ENCODE measurements at regions not wholly inside any gene's neighbourhood (a gene's known extent, or its start where the extent isn't known, plus 50 kb on each side); places are given as distances from the start of the nearest gene placed in this dataset.
"Not testable (repeated sequence)": the region's sequence is repeated elsewhere in the genome, so short reads cannot be mapped to it uniquely, and the experiment has no call there.

GRCh38 chr2:42978887-42979415, 186.6 kb upstream of the HAAO start:
- DNase-seq (ENCODE audit: low read depth in 2 of 2) = no peak

- DNase-seq (ENCODE audit: low read depth in 2 of 2) = no peak
Measured at GRCh38 chr2:42978175-42978886, 185.9 kb upstream of the HAAO start.

- DNase-seq (ENCODE audit: low read depth in 2 of 2) = no peak
Measured at GRCh38 chr2:42977270-42978174, 185.1 kb upstream of the HAAO start.

GRCh38 chr2:42976351-42976750, 184.0 kb upstream of the HAAO start:
- no peak for DNase-seq (ENCODE audit: low read depth in 2 of 2)

GRCh38 chr2:42974721-42975717, 182.6 kb upstream of the HAAO start:
- DNase-seq (ENCODE audit: low read depth in 2 of 2) = peak; percentile 36 to 71

GRCh38 chr2:42974169-42974720, 181.9 kb upstream of the HAAO start:
- DNase-seq (ENCODE audit: low read depth in 2 of 2) = no peak

GRCh38 chr2:42973726-42974125, 181.3 kb upstream of the HAAO start:
- DNase-seq (ENCODE audit: low read depth in 2 of 2) = no peak

- not testable (repeated sequence) for DNase-seq (ENCODE audit: low read depth in 2 of 2)
Measured at GRCh38 chr2:42972933-42973516, 180.6 kb upstream of the HAAO start.

GRCh38 chr2:42971947-42972736, 179.8 kb upstream of the HAAO start:
- no peak for DNase-seq (ENCODE audit: low read depth in 2 of 2)

- no peak for DNase-seq (ENCODE audit: low read depth in 2 of 2)
Measured at GRCh38 chr2:42971381-42971780, 179.0 kb upstream of the HAAO start.

- no peak for DNase-seq (ENCODE audit: low read depth in 2 of 2)
Measured at GRCh38 chr2:42970151-42970550, 177.8 kb upstream of the HAAO start.

GRCh38 chr2:42969231-42970150, 177.1 kb upstream of the HAAO start:
- no peak for DNase-seq (ENCODE audit: low read depth in 2 of 2)

- DNase-seq (ENCODE audit: low read depth in 2 of 2) = peak in 1 of 2 donors; percentile 48
Measured at GRCh38 chr2:42967959-42968674, 175.7 kb upstream of the HAAO start.

- no peak for DNase-seq (ENCODE audit: low read depth in 2 of 2)
Measured at GRCh38 chr2:42965910-42966309, 173.5 kb upstream of the HAAO start.

GRCh38 chr2:42965196-42965595, 172.8 kb upstream of the HAAO start:
- DNase-seq (ENCODE audit: low read depth in 2 of 2) = no peak

GRCh38 chr2:42964439-42965083, 172.2 kb upstream of the HAAO start:
- DNase-seq (ENCODE audit: low read depth in 2 of 2) = no peak

GRCh38 chr2:42963452-42964068, 171.2 kb upstream of the HAAO start:
- no peak for DNase-seq (ENCODE audit: low read depth in 2 of 2)

Data from dermis microvascular lymphatic vessel endothelial cell (primary cell).